SK-N-SH (cell line): ENCODE measurements at regions not wholly inside any gene's neighbourhood (a gene's known extent, or its start where the extent isn't known, plus 50 kb on each side); places are given as distances from the start of the nearest gene placed in this dataset.
"Not testable (repeated sequence)": the region's sequence is repeated elsewhere in the genome, so short reads cannot be mapped to it uniquely, and the experiment has no call there.

Experiments
- CTCF ChIA-PET: fragments of 300-600, 350-600 bp; formaldehyde crosslinking; extraction: SDS; loops from one replicate; lab custom pipeline; 2021; lab: Yijun Ruan, JAX
- POLR2A ChIA-PET: fragments of 350-600 bp; sonication (Branson Sonifier 250); formaldehyde crosslinking; extraction: SDS; loops from one replicate; lab custom pipeline; 2020; ENCODE audit warnings: antibody characterized with exemption, inconsistent platforms; lab: Yijun Ruan, JAX
- DNase-seq: peaks from one replicate; pipeline ENCODE4 v3.0.0; 2012
- H2AFZ ChIP-seq: fragments of 200-600 bp; sonication (generic); 2 replicates; pipeline ENCODE4 v1.8.1; 2016; ENCODE audit warnings: antibody characterized with exemption, mild to moderate bottlenecking, low read depth
- H3F3A ChIP-seq: fragments of 200-600 bp; sonication (generic); replicated peaks from 2 replicates; pipeline ENCODE3; 2016; ENCODE audit warnings: antibody characterized with exemption, mild to moderate bottlenecking; ENCODE audit not compliant: insufficient read depth
- H3K27ac ChIP-seq, 2 experiments: fragments of 200-500 bp in 1 of 2; fragments of 200-600 bp in 1 of 2; sonication (Bioruptor generic) in 1 of 2; sonication (generic), shearing (Covaris generic) in 1 of 2; 2 replicates each; pipeline versions ENCODE4 v1.5.1 to v1.6.1; 2014 to 2016; ENCODE audit warnings: low read depth in 2 of 2, inconsistent platforms in 1 of 2, low read length in 1 of 2, mild to moderate bottlenecking in 1 of 2, mixed read lengths in 1 of 2
- H3K27me3 ChIP-seq: fragments of 200-600 bp; sonication (generic), shearing (Covaris generic); 2 replicates; pipeline ENCODE4 v1.6.1; 2016; ENCODE audit warnings: mixed run types; ENCODE audit not compliant: insufficient read depth
- H3K36me3 ChIP-seq, 2 experiments: fragments of 200-500 bp in 1 of 2; fragments of 200-600 bp in 1 of 2; sonication (Bioruptor generic) in 1 of 2; sonication (generic) in 1 of 2; replicated peaks in 1 of 2; 2 replicates each; pipeline versions ENCODE3 to v1.5.1; 2014 to 2016; ENCODE audit warnings: low read length in 1 of 2, mild to moderate bottlenecking in 1 of 2; ENCODE audit not compliant: insufficient read depth in 2 of 2, control insufficient read depth in 1 of 2
- H3K4me1 ChIP-seq, 2 experiments: fragments of 200-500 bp in 1 of 2; fragments of 200-600 bp in 1 of 2; sonication (Bioruptor generic) in 1 of 2; sonication (generic), shearing (Covaris generic) in 1 of 2; 2 replicates each; pipeline versions ENCODE4 v1.5.1 to v1.6.1; 2014 to 2016; ENCODE audit warnings: low read depth in 1 of 2, low read length in 1 of 2, mixed run types in 1 of 2; ENCODE audit not compliant: insufficient read depth in 2 of 2, control insufficient read depth in 1 of 2
- H3K4me2 ChIP-seq: fragments of 200-600 bp; sonication (generic), shearing (Covaris generic); 2 replicates; pipeline ENCODE4 v1.6.1; 2017; ENCODE audit warnings: mixed run types
- H3K4me3 ChIP-seq, 2 experiments: fragments of 200-500 bp in 1 of 2; fragments of 200-600 bp in 1 of 2; sonication (Bioruptor generic) in 1 of 2; sonication (generic), shearing (Covaris generic) in 1 of 2; 2 replicates each; pipeline versions ENCODE4 v1.5.1 to v1.8.1; 2014 to 2016; ENCODE audit warnings: low read depth in 2 of 2, inconsistent platforms in 1 of 2, low read length in 1 of 2, mild to moderate bottlenecking in 1 of 2, mixed read lengths in 1 of 2, moderate library complexity in 1 of 2
- H3K79me2 ChIP-seq: fragments of 200-600 bp; sonication (generic); 2 replicates; pipeline ENCODE4 v1.8.1; 2017; ENCODE audit warnings: mild to moderate bottlenecking; ENCODE audit not compliant: insufficient read depth
- H3K9ac ChIP-seq: fragments of 200-600 bp; sonication (generic); 2 replicates; pipeline ENCODE4 v1.6.1; 2017; ENCODE audit warnings: mixed run types
- H3K9me2 ChIP-seq: fragments of 200-600 bp; sonication (generic); 2 replicates; pipeline ENCODE4 v1.6.1; 2017; ENCODE audit warnings: mixed run types
- H3K9me3 ChIP-seq: fragments of 200-600 bp; sonication (generic); 2 replicates; pipeline ENCODE4 v1.6.1; 2017; ENCODE audit warnings: mixed run types, mild to moderate bottlenecking, moderate library complexity
- H4K20me1 ChIP-seq: fragments of 200-600 bp; sonication (generic); 2 replicates; pipeline ENCODE4 v1.6.1; 2017; ENCODE audit warnings: mild to moderate bottlenecking, mixed run types; ENCODE audit not compliant: insufficient read depth
- CHD2 ChIP-seq: fragments of 150-350 bp; IDR thresholded peaks from 2 replicates; pipeline ENCODE4 v1.6.1; 2018; ENCODE audit warnings: low read length; ENCODE audit not compliant: partially characterized antibody
- ELF1 ChIP-seq: IDR thresholded peaks from 2 replicates; pipeline ENCODE4 v1.4.0; 2012
- EP300 ChIP-seq, 2 experiments: IDR thresholded peaks; 2 replicates each; pipeline versions ENCODE4 v1.4.0 to v1.6.1; 2012; ENCODE audit warnings: borderline replicate concordance in 1 of 2, low read depth in 1 of 2, low read length in 1 of 2
- EZH2phosphoT487 ChIP-seq: fragments of 200-600 bp; sonication (generic); IDR thresholded peaks from 2 replicates; pipeline ENCODE4 v1.6.1; 2017; ENCODE audit warnings: low read depth, mixed run types, mild to moderate bottlenecking, antibody characterized with exemption, moderate library complexity, borderline replicate concordance
- FOSL2 ChIP-seq: IDR thresholded peaks from 2 replicates; pipeline ENCODE4 v1.4.0; 2012; ENCODE audit warnings: low read depth, mild to moderate bottlenecking, moderate library complexity, borderline replicate concordance
- MEF2A ChIP-seq: IDR thresholded peaks from 2 replicates; pipeline ENCODE4 v1.4.0; 2012; ENCODE audit warnings: low read depth, borderline replicate concordance
- MXI1 ChIP-seq: IDR thresholded peaks from 2 replicates; pipeline ENCODE4 v1.6.1; 2012; ENCODE audit warnings: mild to moderate bottlenecking, low read depth, low read length, improper control_type of control experiment
- NFIC ChIP-seq: IDR thresholded peaks from 2 replicates; pipeline ENCODE4 v1.4.0; 2012; ENCODE audit warnings: borderline replicate concordance
- PBX3 ChIP-seq: IDR thresholded peaks from 2 replicates; pipeline ENCODE4; 2012
- POLR2AphosphoS5 ChIP-seq: IDR thresholded peaks from 2 replicates; pipeline ENCODE4 v1.6.1; 2012; ENCODE audit warnings: low read depth, low read length
- RAD21 ChIP-seq: IDR thresholded peaks from 2 replicates; pipeline ENCODE4 v1.6.1; 2012; ENCODE audit warnings: mild to moderate bottlenecking, low read length
- REST ChIP-seq: IDR thresholded peaks from 2 replicates; pipeline ENCODE4 v1.6.1; 2012; ENCODE audit warnings: mild to moderate bottlenecking, low read depth, low read length, moderate library complexity
- RFX5 ChIP-seq: IDR thresholded peaks from 2 replicates; pipeline ENCODE4 v1.6.1; 2012; ENCODE audit warnings: mild to moderate bottlenecking, improper control_type of control experiment, low read length
- RXRA ChIP-seq: IDR thresholded peaks from 2 replicates; pipeline ENCODE4 v1.4.0; 2012; ENCODE audit warnings: low read depth, mild to moderate bottlenecking, borderline replicate concordance
- SIN3A ChIP-seq: IDR thresholded peaks from 2 replicates; pipeline ENCODE4 v1.6.1; 2012; ENCODE audit warnings: low read depth, mild to moderate bottlenecking, low read length, moderate library complexity, borderline replicate concordance
- TEAD4 ChIP-seq: IDR thresholded peaks from 2 replicates; pipeline ENCODE4 v1.4.0; 2012; ENCODE audit warnings: mild to moderate bottlenecking, borderline replicate concordance; ENCODE audit not compliant: insufficient read depth
- YY1 ChIP-seq: IDR thresholded peaks from 2 replicates; pipeline ENCODE4 v1.4.0; 2012; ENCODE audit warnings: low read depth, mild to moderate bottlenecking
- WGBS: methylation state at CpG from one replicate; pipeline ENCODE4 v1.1.6; 2017; ENCODE audit warnings: low lambda C conversion rate; 5-methylcytosine and 5-hydroxymethylcytosine counted together
- TF ChIP-seq, protein P1 (sequence below): fragments of 150-350 bp; IDR thresholded peaks from 2 replicates; pipeline ENCODE4 v1.6.1; 2016; ENCODE audit warnings: mild to moderate bottlenecking, low read depth, low read length

DNA sequence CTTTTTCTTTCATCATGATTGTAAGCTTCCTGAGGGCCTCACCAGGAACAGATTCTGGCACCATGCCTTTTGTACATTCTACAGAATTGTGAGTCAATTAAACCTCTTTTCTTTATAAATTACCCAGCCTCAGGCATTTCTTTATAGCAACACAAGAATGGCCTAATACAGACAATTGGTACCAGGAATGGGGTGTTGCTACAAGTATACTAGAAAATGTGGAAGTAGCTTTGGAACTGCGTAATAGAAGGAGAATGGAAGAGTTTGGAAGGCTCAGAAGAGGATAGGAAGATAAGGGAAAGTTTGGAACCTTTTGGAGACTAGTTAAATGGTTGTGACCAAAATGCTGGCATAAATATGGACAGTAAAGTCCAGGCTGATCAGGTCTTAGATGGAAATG, 108.9 kb upstream of the PLSCR4 start:
- Histone ChIP-seq H3K36me3 (no peaks in the 10 kb centered on the region), H3K9me3 (no peaks in the 10 kb centered on the region), H3K9ac (no peak overlapping the region), H2AFZ (no peak overlapping the region), H4K20me1 (no peaks in the 10 kb centered on the region), H3K4me3 (no peak overlapping the region), H3K4me1 (no peaks in the 10 kb centered on the region), H3K27ac (no peak overlapping the region), H3K9me2 (no peaks in the 10 kb centered on the region), H3K27me3 (no peaks in the 10 kb centered on the region), H3K4me2 (no peak overlapping the region), H3F3A (no peaks in the 10 kb centered on the region), H3K79me2 (no peaks in the 10 kb centered on the region)
- POLR2A ChIA-PET, result no interaction called here
- CTCF ChIA-PET, result no interaction called here
- WGBS, result 8% methylated on average over 1 of the region's 1 CpG
- no peak for TF ChIP-seq POLR2AphosphoS5
- no peak for TF ChIP-seq SIN3A
- no peak for TF ChIP-seq RAD21
- TF ChIP-seq RFX5, result no peak
- TF ChIP-seq EP300 (IDR thresholded peaks at IDR 0.05; ENCODE audit: borderline replicate concordance in 1 of 2, low read depth in 1 of 2, low read length in 1 of 2), result no peak
- TF ChIP-seq, protein P1, sequence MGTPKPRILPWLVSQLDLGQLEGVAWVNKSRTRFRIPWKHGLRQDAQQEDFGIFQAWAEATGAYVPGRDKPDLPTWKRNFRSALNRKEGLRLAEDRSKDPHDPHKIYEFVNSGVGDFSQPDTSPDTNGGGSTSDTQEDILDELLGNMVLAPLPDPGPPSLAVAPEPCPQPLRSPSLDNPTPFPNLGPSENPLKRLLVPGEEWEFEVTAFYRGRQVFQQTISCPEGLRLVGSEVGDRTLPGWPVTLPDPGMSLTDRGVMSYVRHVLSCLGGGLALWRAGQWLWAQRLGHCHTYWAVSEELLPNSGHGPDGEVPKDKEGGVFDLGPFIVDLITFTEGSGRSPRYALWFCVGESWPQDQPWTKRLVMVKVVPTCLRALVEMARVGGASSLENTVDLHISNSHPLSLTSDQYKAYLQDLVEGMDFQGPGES, result no peak
- no peak for TF ChIP-seq ELF1
- TF ChIP-seq RXRA, result no peak
- no peak for TF ChIP-seq TEAD4
- TF ChIP-seq PBX3, result no peak
- TF ChIP-seq MXI1, result no peak
- no peak for DNase-seq

- CTCF ChIA-PET, DNase-seq, H2AFZ ChIP-seq: not testable (repeated sequence)
Measured at GRCh38 chr3:146354421-146354820, 103.5 kb upstream of the PLSCR4 start.

GRCh38 chr3:146350852-146351251, 99.9 kb upstream of the PLSCR4 start:
- ChIA-PET POLR2A (no interaction called here), CTCF (no interaction called here)
- no peaks in the 10 kb centered on the region for H3K9me3 ChIP-seq
- no peaks in the 10 kb centered on the region for H3K9me2 ChIP-seq
- no peaks in the 10 kb centered on the region for H3K79me2 ChIP-seq
- no peak overlapping the region for H3K4me3 ChIP-seq
- no peaks in the 10 kb centered on the region; the same call in 1 of the 2 replicates for H3K27me3 ChIP-seq
- no peaks in the 10 kb centered on the region for H4K20me1 ChIP-seq
- H3K27ac ChIP-seq, result no peak overlapping the region
- H3K9ac ChIP-seq, result no peak overlapping the region
- no peaks in the 10 kb centered on the region for H3K36me3 ChIP-seq
- no peak for DNase-seq
- H3K4me1 ChIP-seq, result no peaks in the 10 kb centered on the region
- WGBS, result 18% methylated on average over 2 of the region's 2 CpGs
- H3K4me2 ChIP-seq, result no peak overlapping the region
- no peak overlapping the region for H2AFZ ChIP-seq
- no peaks in the 10 kb centered on the region for H3F3A ChIP-seq
- TF ChIP-seq ELF1, result no peak
- TF ChIP-seq CHD2, result no peak
- TF ChIP-seq MEF2A, result no peak
- TF ChIP-seq EZH2phosphoT487, result no peak
- no peak for TF ChIP-seq RAD21
- no peak for TF ChIP-seq EP300 (IDR thresholded peaks at IDR 0.05; ENCODE audit: borderline replicate concordance in 1 of 2, low read depth in 1 of 2, low read length in 1 of 2)
- TF ChIP-seq FOSL2, result no peak
- no peak for TF ChIP-seq TEAD4
- TF ChIP-seq REST, result no peak
- no peak for TF ChIP-seq YY1
- TF ChIP-seq NFIC, result no peak

More at GRCh38 chr3:146354421-146354820, 103.5 kb upstream of the PLSCR4 start:
- H3K36me3 ChIP-seq, H3K4me1 ChIP-seq, H3K27ac ChIP-seq, H3K9me2 ChIP-seq, H4K20me1 ChIP-seq, POLR2A ChIA-PET, H3K79me2 ChIP-seq, H3K4me3 ChIP-seq, H3K9ac ChIP-seq, H3F3A ChIP-seq, H3K9me3 ChIP-seq, H3K4me2 ChIP-seq, H3K27me3 ChIP-seq: not testable (repeated sequence)
- 2% methylated on average over 6 of the region's 6 CpGs for WGBS
